B cell (primary cell): ENCODE measurements at regions not wholly inside any gene's neighbourhood (a gene's known extent, or its start where the extent isn't known, plus 50 kb on each side); places are given as distances from the start of the nearest gene placed in this dataset.

Source experiments
- ATAC-seq: fragments of 200-7000 bp; cut with Tn5 transposase; one replicate; pipeline ENCODE4 v1.10.0; 2021; ENCODE audit warnings: low read depth, mild to moderate bottlenecking, moderate number of reproducible peaks, moderate library complexity
- CTCF ChIA-PET: fragments of 350-600 bp; sonication (Branson Sonifier 250); formaldehyde crosslinking; loops from one replicate; lab custom pipeline; 2021; ENCODE audit warnings: antibody characterized with exemption, inconsistent platforms; lab: Charles Lee
- POLR2A ChIA-PET: fragments of 350-600 bp; sonication (Branson Sonifier 250); formaldehyde crosslinking; loops from one replicate; lab custom pipeline; 2021; ENCODE audit warnings: antibody characterized with exemption; lab: Charles Lee
- DNase-seq: peaks from one replicate; pipeline ENCODE4 v3.0.0; 2013
- H2AFZ ChIP-seq: 2 replicates; pipeline ENCODE4 v1.6.1; 2012; ENCODE audit warnings: mild to moderate bottlenecking, low read depth, low read length; ENCODE audit not compliant: insufficient read depth, poor library complexity, severe bottlenecking
- H3K27ac ChIP-seq, 2 donors: 1 replicate in 1 of 2; 2 replicates in 1 of 2; pipeline ENCODE4 v1.5.1; 2012 to 2013; ENCODE audit warnings: low read length in 2 of 2, mild to moderate bottlenecking in 2 of 2, moderate library complexity in 1 of 2
- H3K27me3 ChIP-seq, 4 experiments: fragments of 200-600 bp in 1 of 4; sonication (generic) in 1 of 4; replicated peaks in 1 of 4; 1 replicate in 2 of 4; 2 replicates in 2 of 4; pipeline versions ENCODE4 v1.6.1 to v1.7.0; 2013 to 2016; ENCODE audit warnings: low read length in 3 of 4, mild to moderate bottlenecking in 2 of 4, mixed read lengths in 1 of 4, moderate library complexity in 1 of 4; ENCODE audit not compliant: insufficient read depth in 4 of 4, control insufficient read depth in 3 of 4; ENCODE audit errors: control extremely low read depth in 1 of 4
- H3K36me3 ChIP-seq, 2 experiments: replicated peaks in 1 of 2; 1 replicate in 1 of 2; 2 replicates in 1 of 2; pipeline versions ENCODE4 v1.6.1 to v1.7.1; 2013; ENCODE audit warnings: low read length in 1 of 2; ENCODE audit not compliant: insufficient read depth in 2 of 2, control insufficient read depth in 1 of 2; ENCODE audit errors: control extremely low read depth in 1 of 2, extremely low read depth in 1 of 2
- H3K4me1 ChIP-seq, 2 donors: fragments of 200-600 bp in 1 of 2; sonication (generic) in 1 of 2; 1 replicate in 1 of 2; 2 replicates in 1 of 2; pipeline versions ENCODE4 v1.5.1 to v1.6.1; 2013 to 2017; ENCODE audit warnings: low read length in 2 of 2; ENCODE audit not compliant: control insufficient read depth in 2 of 2, insufficient read depth in 2 of 2
- H3K4me2 ChIP-seq: replicated peaks from 2 replicates; pipeline ENCODE3; 2012; ENCODE audit warnings: mild to moderate bottlenecking, low read depth, low read length; ENCODE audit not compliant: poor library complexity, severe bottlenecking
- H3K4me3 ChIP-seq, 5 experiments: fragments of 200-600 bp in 1 of 5; sonication (generic) in 1 of 5; 1 replicate in 3 of 5; 2 replicates in 2 of 5; pipeline versions ENCODE4 v1.5.1 to v1.7.0; 2011 to 2016; ENCODE audit warnings: low read length in 4 of 5, mild to moderate bottlenecking in 4 of 5, low read depth in 2 of 5, control low read depth in 1 of 5, moderate library complexity in 1 of 5; ENCODE audit not compliant: insufficient read depth in 1 of 5; ENCODE audit errors: control extremely low read depth in 1 of 5, extremely low read depth in 1 of 5
- H3K79me2 ChIP-seq: fragments of 200-600 bp; sonication (generic); one replicate; pipeline ENCODE4 v1.6.0; 2016; ENCODE audit warnings: low read length; ENCODE audit not compliant: control insufficient read depth, insufficient read depth
- H3K9ac ChIP-seq: fragments of 200-600 bp; sonication (generic); 2 replicates; pipeline ENCODE4 v1.6.1; 2017; ENCODE audit warnings: mild to moderate bottlenecking, low read length, moderate library complexity
- H3K9me3 ChIP-seq, 3 donors: one replicate each; pipeline versions ENCODE4 v1.6.1 to v1.7.1; 2013; ENCODE audit warnings: low read length in 2 of 3; ENCODE audit not compliant: control insufficient read depth in 2 of 3, insufficient read depth in 1 of 3; ENCODE audit errors: control extremely low read depth in 1 of 3
- H4K20me1 ChIP-seq: 2 replicates; pipeline ENCODE4 v1.6.0; 2012; ENCODE audit warnings: mild to moderate bottlenecking, low read length; ENCODE audit not compliant: insufficient read depth, control insufficient read depth, poor library complexity, severe bottlenecking
- H3K27ac Mint-ChIP-seq: one replicate; pipeline ENCODE4 v1.8.0; 2021; ENCODE audit warnings: mixed read lengths
- H3K27me3 Mint-ChIP-seq: one replicate; pipeline ENCODE4 v1.8.0; 2021; ENCODE audit warnings: mixed read lengths
- H3K4me1 Mint-ChIP-seq: one replicate; pipeline ENCODE4 v1.8.0; 2021; ENCODE audit warnings: mixed read lengths
- H3K4me3 Mint-ChIP-seq: one replicate; pipeline ENCODE4 v1.8.0; 2021; ENCODE audit warnings: mixed read lengths
- H3K9me3 Mint-ChIP-seq: one replicate; pipeline ENCODE4 v1.8.0; 2022; ENCODE audit warnings: mixed read lengths; ENCODE audit not compliant: insufficient read depth
- CTCF ChIP-seq: fragments of 200-600 bp; IDR thresholded peaks from one replicate; pipeline ENCODE4 v1.8.0; 2022; ENCODE audit warnings: antibody characterized with exemption, mild to moderate bottlenecking
- EZH2 ChIP-seq: IDR thresholded peaks from 2 replicates; pipeline ENCODE4 v1.6.1; 2012; ENCODE audit warnings: borderline replicate concordance, low read depth, mild to moderate bottlenecking, moderate library complexity, low read length; ENCODE audit not compliant: insufficient read depth, poor library complexity, severe bottlenecking
- WGBS: methylation state at CpG from one replicate; pipeline ENCODE4 v1.1.5; 2013; ENCODE audit warnings: missing lambda C conversion rate; ENCODE audit not compliant: insufficient coverage; 5-methylcytosine and 5-hydroxymethylcytosine counted together
- intact Hi-C: fragments of 100-400 bp; cut with micrococcal nuclease; formaldehyde crosslinking; loops from one replicate; pipeline ENCODE4 v1.10.0; 2022

GRCh38 chr7:17672783-17673182 is 267.5 kb downstream of the SNX13 start:
- H4K20me1 ChIP-seq, result no peaks in the 10 kb centered on the region
- H3K9ac ChIP-seq, result no peak overlapping the region
- CTCF ChIA-PET, result interaction anchor here (2.4 kb wide), 1 partner anchor 8 kb away, joined by 14 read pairs; no protein-coding TSS in a partner anchor
- no peak for ATAC-seq
- no peak overlapping the region for H2AFZ ChIP-seq
- intact Hi-C loops, result loop anchor here (10.0 kb wide), 1 partner anchor 688 kb away; no protein-coding TSS in a partner anchor
- H3K4me1 Mint-ChIP-seq, result no peaks in the 10 kb centered on the region
- no peak overlapping the region for H3K4me3 Mint-ChIP-seq
- H3K27ac Mint-ChIP-seq, result no peak overlapping the region
- no peak overlapping the region for H3K4me2 ChIP-seq
- H3K4me1 ChIP-seq, result no peaks in the 10 kb centered on the region
- H3K27me3 Mint-ChIP-seq, result no peaks in the 10 kb centered on the region
- TF ChIP-seq EZH2 (no peak), CTCF (no peak)
- H3K4me3 ChIP-seq, result no peak overlapping the region
- H3K79me2 ChIP-seq, result no peaks in the 10 kb centered on the region
- no peak for DNase-seq
- H3K9me3 Mint-ChIP-seq, result no peaks in the 10 kb centered on the region
- H3K27ac ChIP-seq, result no peak overlapping the region
- WGBS, result 100% methylated on average over 2 of the region's 4 CpGs
- no peaks in the 10 kb centered on the region for H3K36me3 ChIP-seq
- no peaks in the 10 kb centered on the region for H3K27me3 ChIP-seq
- POLR2A ChIA-PET, result interaction anchor here (0.7 kb wide), 1 partner anchor 97 kb away, joined by 3 read pairs; no protein-coding TSS in a partner anchor
- H3K9me3 ChIP-seq, result no peaks in the 10 kb centered on the region

GRCh38 chr7:17674166-17674942 is 265.9 kb downstream of the SNX13 start:
- no peak overlapping the region for H3K27ac ChIP-seq
- Mint-ChIP-seq H3K27me3 (no peaks in the 10 kb centered on the region), H3K4me3 (no peak overlapping the region), H3K9me3 (no peaks in the 10 kb centered on the region), H3K27ac (no peak overlapping the region), H3K4me1 (no peaks in the 10 kb centered on the region)
- intact Hi-C loops, result loop anchor here (10.0 kb wide), 1 partner anchor 690 kb away; no protein-coding TSS in a partner anchor
- no peaks in the 10 kb centered on the region for H3K27me3 ChIP-seq
- no peak for TF ChIP-seq EZH2
- no peak for TF ChIP-seq CTCF
- H3K36me3 ChIP-seq, result no peaks in the 10 kb centered on the region
- no peaks in the 10 kb centered on the region for H3K4me1 ChIP-seq
- POLR2A ChIA-PET, result no interaction called here
- no peak overlapping the region for H3K4me3 ChIP-seq
- H3K4me2 ChIP-seq, result no peak overlapping the region
- no peak for ATAC-seq
- no peaks in the 10 kb centered on the region for H4K20me1 ChIP-seq
- no peak overlapping the region for H2AFZ ChIP-seq
- CTCF ChIA-PET, result interaction anchor here (0.8 to 1.5 kb wide), 3 partner anchors 9 to 372 kb away, joined by 3 to 4 read pairs (median 3); no protein-coding TSS in a partner anchor
- H3K9ac ChIP-seq, result no peak overlapping the region
- 83% methylated on average over 4 of the region's 8 CpGs for WGBS
- no peak for DNase-seq
- no peaks in the 10 kb centered on the region for H3K9me3 ChIP-seq
- H3K79me2 ChIP-seq, result no peaks in the 10 kb centered on the region
